CD4-positive, alpha-beta T cell (primary cell): ENCODE measurements at regions not wholly inside any gene's neighbourhood (a gene's known extent, or its start where the extent isn't known, plus 50 kb on each side); places are given as distances from the start of the nearest gene placed in this dataset.

ENCODE experiments used
- ATAC-seq: fragments of 200-7000 bp; cut with Tn5 transposase; one replicate; pipeline ENCODE4 v1.10.0; 2022; ENCODE audit warnings: mild to moderate bottlenecking; ENCODE audit not compliant: poor library complexity
- CTCF ChIA-PET: fragments of 350-600 bp; sonication (Branson Sonifier 250); formaldehyde crosslinking; loops from one replicate; lab custom pipeline; 2021; ENCODE audit warnings: antibody characterized with exemption, inconsistent platforms; lab: Charles Lee
- POLR2A ChIA-PET: fragments of 350-600 bp; sonication (Branson Sonifier 250); formaldehyde crosslinking; loops from one replicate; lab custom pipeline; 2021; ENCODE audit warnings: antibody characterized with exemption, inconsistent platforms; lab: Charles Lee
- DNase-seq, 14 experiments: peaks; one replicate each; pipeline ENCODE4 v3.0.0-alpha.2; 2013 to 2020; ENCODE audit warnings: mixed read lengths in 2 of 14
- H3K27ac ChIP-seq, 2 donors: one replicate each; pipeline versions ENCODE4 v1.5.1 to v1.7.0; 2013; ENCODE audit warnings: low read length in 2 of 2, low read depth in 1 of 2, mild to moderate bottlenecking in 1 of 2
- H3K27me3 ChIP-seq, 2 experiments: 1 replicate in 1 of 2; 2 replicates in 1 of 2; pipeline versions ENCODE4 v1.6.1 to v1.7.0; 2013; ENCODE audit warnings: low read length in 2 of 2, control low read depth in 1 of 2, mild to moderate bottlenecking in 1 of 2, moderate library complexity in 1 of 2; ENCODE audit not compliant: insufficient read depth in 2 of 2, control insufficient read depth in 1 of 2
- H3K36me3 ChIP-seq: one replicate; pipeline ENCODE4 v1.6.1; 2013; ENCODE audit warnings: low read length, control low read depth; ENCODE audit not compliant: insufficient read depth
- H3K4me1 ChIP-seq: one replicate; pipeline ENCODE4 v1.6.1; 2013; ENCODE audit warnings: low read length, control low read depth; ENCODE audit not compliant: insufficient read depth
- H3K4me3 ChIP-seq: one replicate; pipeline ENCODE4 v1.5.1; 2013; ENCODE audit warnings: mild to moderate bottlenecking, low read length, moderate library complexity
- H3K9me3 ChIP-seq, 2 experiments: 1 replicate in 1 of 2; 2 replicates in 1 of 2; pipeline versions ENCODE4 v1.6.1 to v1.7.0; 2013; ENCODE audit warnings: low read length in 2 of 2, mild to moderate bottlenecking in 2 of 2, control low read depth in 1 of 2, moderate library complexity in 1 of 2; ENCODE audit not compliant: control insufficient read depth in 1 of 2, insufficient read depth in 1 of 2
- H3K27ac Mint-ChIP-seq: one replicate; pipeline ENCODE4 v1.8.0; 2020; ENCODE audit warnings: mixed read lengths
- H3K27me3 Mint-ChIP-seq: one replicate; pipeline ENCODE4 v1.8.0; 2021; ENCODE audit warnings: mixed read lengths
- H3K36me3 Mint-ChIP-seq: one replicate; pipeline ENCODE4 v1.8.0; 2021; ENCODE audit warnings: low read depth, mixed read lengths
- H3K4me1 Mint-ChIP-seq: one replicate; pipeline ENCODE4 v1.8.0; 2021; ENCODE audit warnings: low read depth, mixed read lengths
- H3K4me3 Mint-ChIP-seq: one replicate; pipeline ENCODE4 v1.8.0; 2020; ENCODE audit warnings: mild to moderate bottlenecking, mixed read lengths
- H3K9me3 Mint-ChIP-seq: one replicate; pipeline ENCODE4 v1.8.0; 2020; ENCODE audit warnings: mixed read lengths
- CTCF ChIP-seq: fragments of 200-600 bp; IDR thresholded peaks from one replicate; pipeline ENCODE4 v1.8.0; 2022; ENCODE audit warnings: antibody characterized with exemption, mild to moderate bottlenecking
- intact Hi-C, 2 experiments: fragments of 100-400 bp; cut with DNase I in 1 of 2; cut with micrococcal nuclease in 1 of 2; formaldehyde crosslinking; loops; one replicate each; pipeline versions ENCODE4 v1.15.1 to v1.9.0; 2023 to 2025; cut with DNase I, micrococcal nuclease

GRCh38 chr13:54705738-54706137 lies 1677.1 kb downstream of the OLFM4 start:
- peaks cover 0 to 4% of the 10 kb centered on the region in 2 experiments for H3K9me3 ChIP-seq
- no peak overlapping the region for H3K27ac ChIP-seq
- ChIA-PET POLR2A (no interaction called here), CTCF (no interaction called here)
- H3K4me1 ChIP-seq: no peaks in the 10 kb centered on the region
- no peaks in the 10 kb centered on the region for H3K36me3 ChIP-seq
- Mint-ChIP-seq H3K4me3 (no peak overlapping the region), H3K9me3 (peaks cover 9% of the 10 kb centered on the region), H3K4me1 (no peaks in the 10 kb centered on the region), H3K36me3 (no peaks in the 10 kb centered on the region), H3K27ac (no peak overlapping the region), H3K27me3 (no peaks in the 10 kb centered on the region)
- ATAC-seq (no peak), DNase-seq (no peak)
- H3K27me3 ChIP-seq: no peaks in the 10 kb centered on the region
- no peak overlapping the region for H3K4me3 ChIP-seq
- intact Hi-C loops: no loop called here
- no peak for TF ChIP-seq CTCF

GRCh38 chr13:54706336-54706735 lies 1677.7 kb downstream of the OLFM4 start:
- H3K4me1 ChIP-seq: no peaks in the 10 kb centered on the region
- intact Hi-C loops: no loop called here
- Mint-ChIP-seq H3K9me3 (peaks cover 9% of the 10 kb centered on the region), H3K27me3 (no peaks in the 10 kb centered on the region), H3K4me3 (no peak overlapping the region), H3K27ac (no peak overlapping the region), H3K4me1 (no peaks in the 10 kb centered on the region), H3K36me3 (no peaks in the 10 kb centered on the region)
- H3K27ac ChIP-seq: no peak overlapping the region
- no peak overlapping the region for H3K4me3 ChIP-seq
- DNase-seq: no peak
- ChIA-PET CTCF (no interaction called here), POLR2A (no interaction called here)
- TF ChIP-seq CTCF: no peak
- no peaks in the 10 kb centered on the region for H3K36me3 ChIP-seq
- no peaks in the 10 kb centered on the region for H3K27me3 ChIP-seq
- peaks cover 0 to 4% of the 10 kb centered on the region in 2 experiments for H3K9me3 ChIP-seq
- ATAC-seq: no peak

GRCh38 chr13:54709546-54709945 lies 1680.9 kb downstream of the OLFM4 start:
- Histone ChIP-seq H3K36me3 (no peaks in the 10 kb centered on the region), H3K27me3 (no peaks in the 10 kb centered on the region), H3K27ac (no peak overlapping the region), H3K4me1 (no peaks in the 10 kb centered on the region), H3K4me3 (no peak overlapping the region), H3K9me3 (peaks cover 0 to 4% of the 10 kb centered on the region in 2 experiments)
- intact Hi-C loops: no loop called here
- Mint-ChIP-seq H3K4me3 (no peak overlapping the region), H3K27me3 (no peaks in the 10 kb centered on the region), H3K4me1 (no peaks in the 10 kb centered on the region), H3K36me3 (no peaks in the 10 kb centered on the region), H3K27ac (no peak overlapping the region), H3K9me3 (peaks cover 15% of the 10 kb centered on the region)
- ATAC-seq: no peak
- ChIA-PET POLR2A (no interaction called here), CTCF (no interaction called here)
- DNase-seq: no peak
- TF ChIP-seq CTCF: no peak
